NOMO-1 (cell line): ENCODE measurements at regions not wholly inside any gene's neighbourhood (a gene's known extent, or its start where the extent isn't known, plus 50 kb on each side); places are given as distances from the start of the nearest gene placed in this dataset.

Source experiments
- DNase-seq, 2 experiments: peaks; one replicate each; lab custom pipeline; 2025; ENCODE audit not compliant: unreplicated experiment in 2 of 2; lab: John Stamatoyannopoulos, UW

DNA sequence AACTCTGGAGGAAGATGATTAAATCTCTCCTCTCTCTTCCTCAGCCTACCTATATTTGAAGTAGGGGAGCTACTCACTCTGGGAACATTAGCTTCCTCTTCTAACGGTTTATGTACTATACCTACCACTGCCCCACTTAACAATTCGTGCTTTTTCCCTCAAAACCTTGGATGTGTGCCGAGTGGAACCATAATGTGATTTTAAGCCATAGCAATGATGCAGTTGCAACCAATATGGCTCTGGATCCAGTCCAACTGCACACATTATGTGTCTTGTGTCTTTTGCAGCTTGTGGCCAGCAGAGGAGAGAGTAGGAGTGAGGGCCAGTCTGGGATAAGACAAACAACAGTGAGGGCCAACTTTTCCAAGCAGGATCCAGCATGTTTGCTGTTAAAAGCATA is 170.7 kb downstream of the GATA3 start:
- DNase-seq, result no peak

GRCh38 chr10:8227246-8227645 is 172.8 kb downstream of the GATA3 start:
- no peak for DNase-seq

- no peak for DNase-seq
Observed at GRCh38 chr10:8229153-8229552, 174.7 kb downstream of the GATA3 start.

DNA sequence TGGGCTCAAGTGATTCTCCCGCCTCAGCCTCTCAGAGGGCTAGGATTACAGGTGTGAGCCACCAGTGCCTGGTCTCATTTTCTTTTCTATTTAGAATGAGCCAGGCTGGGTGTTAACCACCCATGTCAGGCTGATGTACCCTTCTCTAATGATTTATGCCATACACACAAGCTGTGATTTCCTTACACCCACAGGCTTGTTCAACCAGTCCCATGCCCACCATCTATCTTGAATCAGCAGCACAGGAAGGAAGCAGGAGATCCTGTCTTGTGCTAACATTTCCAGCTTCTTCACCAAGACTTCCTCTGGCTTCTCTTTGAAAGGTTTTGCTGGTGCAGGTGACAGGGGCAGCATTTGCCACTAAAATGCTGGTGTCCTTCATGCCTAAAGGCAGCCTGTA is 176.4 kb downstream of the GATA3 start:
- DNase-seq, result no peak

- DNase-seq, result no peak
Observed at GRCh38 chr10:8233049-8233448, 178.6 kb downstream of the GATA3 start.

GRCh38 chr10:8233832-8234259 is 179.4 kb downstream of the GATA3 start:
- no peak for DNase-seq

DNA sequence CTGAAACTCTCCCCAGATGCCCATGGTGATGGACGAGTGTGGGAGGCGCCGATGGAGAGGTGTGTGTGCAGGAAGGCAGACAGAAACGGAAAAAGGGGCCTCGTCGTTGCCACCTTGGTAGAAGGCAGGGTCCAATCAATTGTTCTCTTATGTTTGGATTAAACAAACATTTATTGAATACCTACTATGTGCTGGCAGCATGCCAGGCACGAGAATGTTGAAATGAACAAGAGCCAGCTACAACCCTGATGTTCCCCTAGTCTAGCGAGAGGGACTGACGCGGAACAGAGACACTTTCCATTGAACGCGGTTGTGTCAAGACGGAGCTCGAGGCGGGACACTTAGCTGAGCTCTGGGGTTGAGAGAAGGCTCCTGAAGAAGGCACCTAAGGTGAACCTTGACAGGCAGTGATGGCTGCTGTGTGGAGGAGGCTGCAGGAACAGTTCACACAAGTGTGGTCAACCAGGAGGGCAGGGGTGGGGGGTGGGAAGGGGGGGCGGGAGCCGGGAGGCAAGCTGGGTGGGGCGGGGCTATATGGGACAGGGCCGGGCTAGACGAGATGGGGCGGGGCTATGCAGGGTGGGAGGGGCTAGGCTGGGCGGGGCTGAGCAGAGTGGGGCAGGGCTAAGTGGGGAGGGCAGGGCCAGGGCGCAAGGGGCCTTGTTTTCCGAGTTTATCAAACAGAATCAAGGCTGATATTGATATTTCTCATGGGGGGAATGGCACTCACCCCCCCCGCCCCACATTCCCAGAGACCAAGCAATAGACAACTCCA is 181.0 kb downstream of the GATA3 start:
- no peak for DNase-seq

DNA sequence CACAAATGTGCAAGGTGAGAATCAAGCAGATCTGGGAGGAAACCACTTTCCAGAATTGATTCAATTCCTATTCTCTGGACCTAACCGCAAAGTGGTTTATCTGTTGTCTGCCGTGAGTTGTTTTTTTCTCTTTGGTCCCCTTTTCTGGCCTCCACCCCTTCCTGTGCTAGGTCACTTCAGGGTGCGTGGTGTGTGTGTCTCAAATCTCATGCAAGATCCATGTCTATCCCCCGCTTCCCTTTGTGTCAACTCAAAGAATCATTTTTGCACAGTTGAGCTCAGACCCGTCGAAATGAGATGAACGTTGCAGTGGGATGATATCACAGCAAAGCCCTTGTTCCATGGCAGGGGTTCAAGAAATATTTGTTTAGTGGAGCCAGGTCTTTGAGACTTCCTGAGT is 184.5 kb downstream of the GATA3 start:
- no peak for DNase-seq

DNA sequence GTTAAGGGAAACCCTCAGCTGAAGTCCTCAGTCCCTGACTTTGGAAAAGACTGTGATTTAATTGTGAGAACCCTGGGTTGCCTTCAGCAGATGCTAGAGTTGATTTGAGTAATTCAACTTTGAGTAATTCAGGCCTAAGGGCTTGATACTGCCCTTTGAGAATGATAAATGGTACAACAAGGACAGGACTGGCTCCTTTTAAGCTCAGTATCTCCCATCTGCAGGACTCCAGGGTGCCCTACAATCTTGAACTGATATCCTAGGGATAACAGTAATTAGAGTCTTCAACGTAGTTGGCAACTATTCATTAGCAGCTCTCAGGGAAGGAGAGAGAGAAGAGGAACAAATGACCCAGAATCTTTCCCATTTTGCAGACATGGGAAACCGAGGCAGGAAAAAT is 186.4 kb downstream of the GATA3 start:
- DNase-seq, result no peak

GRCh38 chr10:8242295-8242872 is 187.9 kb downstream of the GATA3 start:
- no peak for DNase-seq

- no peak for DNase-seq
Observed at GRCh38 chr10:8245131-8245813, 190.8 kb downstream of the GATA3 start.

GRCh38 chr10:8245814-8246142 is 191.3 kb downstream of the GATA3 start:
- no peak for DNase-seq

DNA sequence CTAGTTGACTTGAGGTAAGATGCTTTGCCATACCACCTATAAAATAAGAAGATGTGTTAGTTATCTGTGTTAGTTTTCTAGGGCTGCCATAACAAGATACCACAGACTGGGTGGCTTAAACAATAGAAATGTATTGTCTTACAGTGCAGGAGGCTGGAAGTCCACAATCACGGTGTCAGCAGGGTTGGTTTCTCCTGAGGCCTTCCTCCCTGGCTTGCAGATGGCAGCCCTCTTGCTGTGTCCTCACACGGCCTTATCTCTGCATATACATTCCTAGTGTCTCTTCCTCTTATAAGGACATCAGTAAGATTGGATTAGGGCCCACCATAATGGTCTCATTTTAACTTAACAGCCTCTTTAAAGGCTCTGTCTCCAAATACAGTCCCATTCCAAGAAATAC is 192.1 kb downstream of the GATA3 start:
- no peak for DNase-seq

DNA sequence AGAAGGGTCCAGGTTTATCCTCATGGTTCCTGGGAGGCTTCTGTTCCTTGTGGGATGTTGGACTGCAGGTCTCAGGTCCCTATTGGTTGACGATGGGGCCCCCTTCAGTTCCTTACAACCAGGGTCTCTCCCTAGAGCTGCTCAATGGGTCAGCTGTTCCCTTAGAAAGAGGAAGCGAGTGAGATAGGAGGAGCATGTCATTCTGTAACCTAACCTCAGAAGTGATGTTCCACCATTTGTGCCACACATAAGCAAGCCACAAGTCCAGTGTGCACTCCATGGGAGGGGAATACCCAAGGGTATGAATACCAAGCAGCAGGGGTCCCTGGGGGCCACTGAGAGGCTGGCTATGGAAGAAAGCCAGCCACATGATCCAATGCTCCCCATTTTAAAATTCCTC is 192.7 kb downstream of the GATA3 start:
- DNase-seq, result no peak

GRCh38 chr10:8248868-8249267 is 194.4 kb downstream of the GATA3 start:
- DNase-seq, result no peak

DNA sequence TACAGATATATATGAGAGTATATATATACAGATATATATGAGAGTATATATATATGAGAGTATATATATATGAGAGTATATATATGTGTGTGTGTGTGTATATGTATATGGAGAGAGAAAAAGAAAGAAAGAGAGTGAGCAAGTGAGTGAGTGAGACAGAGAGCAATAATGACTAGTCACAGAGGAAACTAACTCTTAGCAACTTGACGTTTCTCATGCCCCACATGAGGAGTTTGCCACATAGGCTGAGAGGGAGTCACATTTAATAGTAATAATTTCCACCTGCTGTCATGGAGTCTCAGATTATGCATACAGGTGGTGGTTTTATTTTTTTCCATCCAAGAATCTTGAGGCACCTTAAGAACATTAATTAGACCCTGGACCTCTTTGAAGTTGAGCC is 199.9 kb downstream of the GATA3 start:
- no peak for DNase-seq

DNA sequence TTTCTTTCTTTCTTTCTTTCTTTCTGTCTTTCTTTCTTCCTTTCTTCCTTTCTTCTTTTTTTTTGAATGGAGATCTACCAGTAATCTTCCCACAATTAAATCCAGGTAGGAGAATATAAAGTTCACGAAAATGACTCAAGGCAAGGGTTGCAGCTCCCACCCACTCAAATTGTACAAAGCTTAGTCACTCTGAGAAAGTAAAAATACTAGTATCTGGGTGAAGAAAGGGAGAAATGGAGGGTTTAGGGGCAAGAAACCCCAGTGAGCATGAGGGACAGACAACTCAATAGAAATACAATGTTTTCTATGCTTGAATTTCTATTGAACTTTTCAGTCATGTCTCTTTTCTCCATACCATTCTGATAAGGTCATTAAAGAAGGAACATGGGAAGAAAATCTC is 200.8 kb downstream of the GATA3 start:
- no peak for DNase-seq

GRCh38 chr10:8260645-8261044 is 206.2 kb downstream of the GATA3 start:
- DNase-seq, result no peak

- DNase-seq, result no peak
Observed at GRCh38 chr10:8262317-8262716, 207.8 kb downstream of the GATA3 start.

GRCh38 chr10:8269976-8270375 is 215.5 kb downstream of the GATA3 start:
- no peak for DNase-seq

- no peak for DNase-seq
Observed at GRCh38 chr10:8272794-8273425, 218.4 kb downstream of the GATA3 start.

DNA sequence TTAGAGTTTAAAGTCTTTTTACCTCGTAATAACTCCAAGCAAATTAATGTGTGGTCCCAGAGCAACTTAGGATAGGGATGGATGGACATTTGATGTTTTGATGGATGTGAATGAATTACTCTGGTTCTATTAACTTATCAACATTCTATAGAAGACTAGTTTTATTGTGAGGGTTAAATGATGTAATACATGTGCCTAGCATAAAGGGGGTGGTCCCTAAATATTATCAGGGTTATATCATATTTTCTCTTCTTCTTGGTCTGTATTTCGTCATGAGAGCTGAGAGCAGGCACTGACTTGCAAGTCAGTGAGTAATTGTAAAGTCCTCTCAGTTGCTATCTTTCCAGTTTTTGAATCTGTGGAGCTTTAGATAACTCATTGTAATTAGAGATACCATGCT is 219.3 kb downstream of the GATA3 start:
- DNase-seq, result no peak
